ENCODE measurements at regions not wholly inside any gene's neighbourhood (a gene's known extent, or its start where the extent isn't known, plus 50 kb on each side); places are given as distances from the start of the nearest gene placed in this dataset.

- H3K4me3 Mint-ChIP-seq = no peak overlapping the region
- CTCF ChIA-PET = interaction anchor here (2.9 kb wide), 1 partner anchor 568 kb away, joined by 10 read pairs; no protein-coding TSS in a partner anchor
- H3K36me3 Mint-ChIP-seq (ENCODE audit: low read depth) = no peaks in the 10 kb centered on the region
- peaks cover 12% of the 10 kb centered on the region for H3K27me3 Mint-ChIP-seq
- no peaks in the 10 kb centered on the region for H3K4me1 Mint-ChIP-seq
- no peak overlapping the region for H3K27ac Mint-ChIP-seq
- no peak for DNase-seq
- POLR2A ChIA-PET = no interaction called here
- no peaks in the 10 kb centered on the region for H3K9me3 Mint-ChIP-seq
Observed at GRCh38 chr17:73997059-73997458, 206.4 kb upstream of the RPL38 start.

- Mint-ChIP-seq H3K4me3 (no peak overlapping the region), H3K27ac (no peak overlapping the region), H3K27me3 (peaks cover 15% of the 10 kb centered on the region), H3K9me3 (no peaks in the 10 kb centered on the region), H3K4me1 (no peaks in the 10 kb centered on the region), H3K36me3 (ENCODE audit: low read depth) (no peaks in the 10 kb centered on the region)
- POLR2A ChIA-PET = no interaction called here
- CTCF ChIA-PET = interaction anchor here (0.7 to 3.9 kb wide), 5 partner anchors 9 to 569 kb away, joined by 3 to 16 read pairs (median 4); no protein-coding TSS in a partner anchor
- DNase-seq = no peak
Observed at GRCh38 chr17:73998249-73998648, 205.2 kb upstream of the RPL38 start.

GRCh38 chr17:73998653-73999645 is 204.5 kb upstream of the RPL38 start:
- Mint-ChIP-seq H3K4me1 (no peaks in the 10 kb centered on the region), H3K36me3 (ENCODE audit: low read depth) (no peaks in the 10 kb centered on the region), H3K9me3 (no peaks in the 10 kb centered on the region), H3K4me3 (no peak overlapping the region), H3K27ac (no peak overlapping the region), H3K27me3 (peaks cover 20% of the 10 kb centered on the region)
- POLR2A ChIA-PET = no interaction called here
- peak; percentile 69 for DNase-seq
- CTCF ChIA-PET = interaction anchor here (0.7 to 3.9 kb wide), 6 partner anchors 10 to 570 kb away, joined by 3 to 16 read pairs (median 4); no protein-coding TSS in a partner anchor

GRCh38 chr17:74001145-74001544 is 202.3 kb upstream of the RPL38 start:
- ChIA-PET POLR2A (no interaction called here), CTCF (interaction anchor here (1.1 to 3.9 kb wide), 2 partner anchors 11 to 572 kb away, joined by 4 to 16 read pairs; no protein-coding TSS in a partner anchor)
- H3K4me3 Mint-ChIP-seq = no peak overlapping the region
- H3K27ac Mint-ChIP-seq = no peak overlapping the region
- H3K27me3 Mint-ChIP-seq = peaks cover 25% of the 10 kb centered on the region
- H3K9me3 Mint-ChIP-seq = no peaks in the 10 kb centered on the region
- DNase-seq = no peak
- no peaks in the 10 kb centered on the region for H3K4me1 Mint-ChIP-seq
- no peaks in the 10 kb centered on the region for H3K36me3 Mint-ChIP-seq (ENCODE audit: low read depth)

GRCh38 chr17:74002241-74002640 is 201.2 kb upstream of the RPL38 start:
- ChIA-PET POLR2A (no interaction called here), CTCF (no interaction called here)
- H3K36me3 Mint-ChIP-seq (ENCODE audit: low read depth) = no peaks in the 10 kb centered on the region

GRCh38 chr17:74004056-74004455 is 199.4 kb upstream of the RPL38 start:
- CTCF ChIA-PET = no interaction called here

More at GRCh38 chr17:74002241-74002640, 201.2 kb upstream of the RPL38 start:
- Mint-ChIP-seq H3K27ac (no peak overlapping the region), H3K4me1 (no peaks in the 10 kb centered on the region), H3K4me3 (no peak overlapping the region), H3K27me3 (peaks cover 25% of the 10 kb centered on the region), H3K9me3 (no peaks in the 10 kb centered on the region)
- no peak for DNase-seq

GRCh38 chr17:74005790-74006189 is 197.7 kb upstream of the RPL38 start:
- Mint-ChIP-seq H3K27ac (no peak overlapping the region), H3K4me1 (peaks cover 16% of the 10 kb centered on the region)
- CTCF ChIA-PET = no interaction called here

More at GRCh38 chr17:74004056-74004455, 199.4 kb upstream of the RPL38 start:
- peaks cover 10% of the 10 kb centered on the region for H3K4me1 Mint-ChIP-seq
- H3K9me3 Mint-ChIP-seq = no peaks in the 10 kb centered on the region
- H3K36me3 Mint-ChIP-seq (ENCODE audit: low read depth) = no peaks in the 10 kb centered on the region
- POLR2A ChIA-PET = no interaction called here
- H3K27me3 Mint-ChIP-seq = peaks cover 25% of the 10 kb centered on the region
- no peak overlapping the region for H3K4me3 Mint-ChIP-seq
- DNase-seq = no peak
- no peak overlapping the region for H3K27ac Mint-ChIP-seq

GRCh38 chr17:74006371-74006770 is 197.1 kb upstream of the RPL38 start:
- CTCF ChIA-PET = no interaction called here

More at GRCh38 chr17:74005790-74006189, 197.7 kb upstream of the RPL38 start:
- Mint-ChIP-seq H3K9me3 (no peaks in the 10 kb centered on the region), H3K27me3 (peaks cover 29% of the 10 kb centered on the region), H3K4me3 (no peak overlapping the region), H3K36me3 (ENCODE audit: low read depth) (no peaks in the 10 kb centered on the region)
- DNase-seq = no peak
- POLR2A ChIA-PET = no interaction called here

GRCh38 chr17:74008196-74008595 is 195.3 kb upstream of the RPL38 start:
- H3K4me3 Mint-ChIP-seq = no peak overlapping the region
- H3K9me3 Mint-ChIP-seq = no peaks in the 10 kb centered on the region
- CTCF ChIA-PET = interaction anchor here (0.7 to 1.3 kb wide), 2 partner anchors 16 to 19 kb away, joined by 3 read pairs; no protein-coding TSS in a partner anchor
- peaks cover 25% of the 10 kb centered on the region for H3K27me3 Mint-ChIP-seq
- peak; percentile 52 for DNase-seq
- POLR2A ChIA-PET = no interaction called here
- peaks cover 32% of the 10 kb centered on the region for H3K4me1 Mint-ChIP-seq
- H3K36me3 Mint-ChIP-seq (ENCODE audit: low read depth) = no peaks in the 10 kb centered on the region
- no peak overlapping the region for H3K27ac Mint-ChIP-seq

More at GRCh38 chr17:74006371-74006770, 197.1 kb upstream of the RPL38 start:
- Mint-ChIP-seq H3K36me3 (ENCODE audit: low read depth) (no peaks in the 10 kb centered on the region), H3K4me1 (peaks cover 17% of the 10 kb centered on the region), H3K4me3 (no peak overlapping the region), H3K9me3 (no peaks in the 10 kb centered on the region), H3K27ac (no peak overlapping the region), H3K27me3 (peaks cover 29% of the 10 kb centered on the region)
- POLR2A ChIA-PET = no interaction called here
- DNase-seq = no peak

GRCh38 chr17:74009056-74009625 is 194.3 kb upstream of the RPL38 start:
- peaks cover 24% of the 10 kb centered on the region for H3K27me3 Mint-ChIP-seq
- H3K36me3 Mint-ChIP-seq (ENCODE audit: low read depth) = no peaks in the 10 kb centered on the region
- no peak overlapping the region for H3K27ac Mint-ChIP-seq
- no peaks in the 10 kb centered on the region for H3K9me3 Mint-ChIP-seq
- CTCF ChIA-PET = interaction anchor here (1.2 to 1.3 kb wide), 2 partner anchors 18 to 20 kb away, joined by 3 to 4 read pairs; no protein-coding TSS in a partner anchor
- POLR2A ChIA-PET = no interaction called here
- DNase-seq = no peak
- H3K4me3 Mint-ChIP-seq = no peak overlapping the region
- H3K4me1 Mint-ChIP-seq = peaks cover 41% of the 10 kb centered on the region

- ChIA-PET POLR2A (no interaction called here), CTCF (interaction anchor here (1.1 to 2.6 kb wide), 2 partner anchors 11 to 50 kb away, joined by 3 to 16 read pairs; no protein-coding TSS in a partner anchor)
- Mint-ChIP-seq H3K27me3 (peaks cover 31% of the 10 kb centered on the region), H3K4me1 (peaks cover 46% of the 10 kb centered on the region), H3K4me3 (no peak overlapping the region), H3K27ac (peak overlapping the region; percentile 50), H3K36me3 (ENCODE audit: low read depth) (no peaks in the 10 kb centered on the region), H3K9me3 (no peaks in the 10 kb centered on the region)
- no peak for DNase-seq
Observed at GRCh38 chr17:74010903-74011302, 192.6 kb upstream of the RPL38 start.

- DNase-seq = no peak
- Mint-ChIP-seq H3K4me1 (peaks cover 46% of the 10 kb centered on the region), H3K4me3 (no peak overlapping the region), H3K36me3 (ENCODE audit: low read depth) (no peaks in the 10 kb centered on the region), H3K27me3 (peaks cover 37% of the 10 kb centered on the region), H3K9me3 (no peaks in the 10 kb centered on the region), H3K27ac (peak overlapping the region; percentile 37)
- POLR2A ChIA-PET = interaction anchor here (0.7 to 0.9 kb wide), 3 partner anchors 12 to 128 kb away, joined by 3 to 4 read pairs (median 3); no protein-coding TSS in a partner anchor
- CTCF ChIA-PET = interaction anchor here (1.0 to 2.6 kb wide), 3 partner anchors 12 to 17 kb away, joined by 3 to 16 read pairs (median 3); no protein-coding TSS in a partner anchor
Observed at GRCh38 chr17:74011966-74012365, 191.5 kb upstream of the RPL38 start.

- Mint-ChIP-seq H3K9me3 (no peaks in the 10 kb centered on the region), H3K27ac (peak overlapping the region; percentile 91), H3K36me3 (ENCODE audit: low read depth) (no peaks in the 10 kb centered on the region), H3K4me3 (no peak overlapping the region), H3K27me3 (peaks cover 39% of the 10 kb centered on the region), H3K4me1 (peaks cover 45% of the 10 kb centered on the region)
- peak; percentile 65 for DNase-seq
- CTCF ChIA-PET = interaction anchor here (0.6 to 2.6 kb wide), 3 partner anchors 13 to 1311 kb away, joined by 3 to 16 read pairs (median 3); no protein-coding TSS in a partner anchor
- POLR2A ChIA-PET = interaction anchor here (0.7 to 0.9 kb wide), 3 partner anchors 12 to 128 kb away, joined by 3 to 4 read pairs (median 3); no protein-coding TSS in a partner anchor
Observed at GRCh38 chr17:74012465-74012864, 191.0 kb upstream of the RPL38 start.
